Right lobe of liver (tissue), 4 donors: ENCODE measurements at regions not wholly inside any gene's neighbourhood (a gene's known extent, or its start where the extent isn't known, plus 50 kb on each side); places are given as distances from the start of the nearest gene placed in this dataset.

ENCODE experiments used
- POLR2A ChIP-seq: fragments of 450-650 bp; IDR thresholded peaks from one replicate; pipeline ENCODE4 v1.6.1; 2017; ENCODE audit warnings: antibody characterized with exemption, mild to moderate bottlenecking
- TF ChIP-seq, protein P1 (sequence below), 4 donors: fragments of 200-600 bp in 3 of 4; fragments of 450-650 bp in 1 of 4; IDR thresholded peaks; one replicate each; pipeline versions ENCODE4 v1.5.1 to v1.8.0; 2016 to 2022; ENCODE audit warnings: antibody characterized with exemption in 4 of 4, mild to moderate bottlenecking in 2 of 4
- donor health status: DM: no; HTN: no; CAD: no.
- donor health status: DM: no; HTN: no; CAD: no.
- donor health status: DM: no; HTN: yes; CAD: no.

DNA sequence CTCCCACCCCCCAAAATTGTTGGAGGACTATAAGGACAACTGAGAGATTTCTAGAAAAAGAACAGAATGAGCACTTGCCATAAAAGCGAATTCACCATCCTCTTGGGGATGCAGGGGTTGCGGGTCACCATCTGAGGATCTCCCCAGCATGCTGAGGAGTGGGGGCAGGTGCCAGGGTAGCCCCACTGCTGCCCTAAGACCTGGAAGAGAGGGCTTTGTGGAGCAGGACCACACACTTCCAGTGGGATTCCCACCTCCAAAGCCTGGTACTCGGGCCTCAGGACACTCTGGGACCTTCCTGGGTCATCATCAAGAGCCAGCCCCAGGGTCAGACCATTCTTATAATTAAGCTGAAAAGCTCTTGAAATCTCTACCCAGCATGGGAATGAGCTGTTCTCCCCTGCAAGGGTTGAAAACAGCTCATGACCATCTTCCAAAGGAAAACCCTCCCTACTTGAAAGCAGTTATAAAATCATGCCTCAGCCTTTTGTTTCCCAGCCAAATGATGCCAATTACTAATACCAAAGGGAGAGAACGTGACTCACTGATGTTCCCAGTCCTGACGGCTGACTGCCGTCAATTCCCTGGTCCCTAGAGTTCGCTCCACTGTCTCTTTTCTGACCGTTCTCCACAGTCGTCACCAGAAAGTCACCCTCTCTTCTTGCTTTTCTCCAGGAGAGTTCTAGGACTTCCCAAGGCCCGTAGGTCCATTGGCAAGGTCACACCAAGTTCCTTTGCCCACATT lies 76.8 kb upstream of the CREB3L1 start:
- TF ChIP-seq, protein P1, sequence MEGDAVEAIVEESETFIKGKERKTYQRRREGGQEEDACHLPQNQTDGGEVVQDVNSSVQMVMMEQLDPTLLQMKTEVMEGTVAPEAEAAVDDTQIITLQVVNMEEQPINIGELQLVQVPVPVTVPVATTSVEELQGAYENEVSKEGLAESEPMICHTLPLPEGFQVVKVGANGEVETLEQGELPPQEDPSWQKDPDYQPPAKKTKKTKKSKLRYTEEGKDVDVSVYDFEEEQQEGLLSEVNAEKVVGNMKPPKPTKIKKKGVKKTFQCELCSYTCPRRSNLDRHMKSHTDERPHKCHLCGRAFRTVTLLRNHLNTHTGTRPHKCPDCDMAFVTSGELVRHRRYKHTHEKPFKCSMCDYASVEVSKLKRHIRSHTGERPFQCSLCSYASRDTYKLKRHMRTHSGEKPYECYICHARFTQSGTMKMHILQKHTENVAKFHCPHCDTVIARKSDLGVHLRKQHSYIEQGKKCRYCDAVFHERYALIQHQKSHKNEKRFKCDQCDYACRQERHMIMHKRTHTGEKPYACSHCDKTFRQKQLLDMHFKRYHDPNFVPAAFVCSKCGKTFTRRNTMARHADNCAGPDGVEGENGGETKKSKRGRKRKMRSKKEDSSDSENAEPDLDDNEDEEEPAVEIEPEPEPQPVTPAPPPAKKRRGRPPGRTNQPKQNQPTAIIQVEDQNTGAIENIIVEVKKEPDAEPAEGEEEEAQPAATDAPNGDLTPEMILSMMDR (IDR thresholded peaks at IDR 0.05) = no peak
- TF ChIP-seq POLR2A = no peak
